NOMO-1 (cell line): ENCODE measurements at regions not wholly inside any gene's neighbourhood (a gene's known extent, or its start where the extent isn't known, plus 50 kb on each side); places are given as distances from the start of the nearest gene placed in this dataset.
"Not testable (repeated sequence)": the region's sequence is repeated elsewhere in the genome, so short reads cannot be mapped to it uniquely, and the experiment has no call there.

Source experiments
- DNase-seq, 2 experiments: peaks; one replicate each; lab custom pipeline; 2025; ENCODE audit not compliant: unreplicated experiment in 2 of 2; lab: John Stamatoyannopoulos, UW

GRCh38 chr3:76502076-76502475 lies 537.8 kb upstream of the ROBO2 start:
- DNase-seq = no peak

GRCh38 chr3:76505202-76505845 lies 534.6 kb upstream of the ROBO2 start:
- no peak for DNase-seq

GRCh38 chr3:76509179-76509830 lies 530.6 kb upstream of the ROBO2 start:
- DNase-seq = no peak

GRCh38 chr3:76514836-76515235 lies 525.1 kb upstream of the ROBO2 start:
- DNase-seq = no peak

- no peak for DNase-seq
Measured at GRCh38 chr3:76523337-76523736, 516.6 kb upstream of the ROBO2 start.

GRCh38 chr3:76525726-76526125 lies 514.2 kb upstream of the ROBO2 start:
- DNase-seq = no peak

GRCh38 chr3:76527773-76528172 lies 512.1 kb upstream of the ROBO2 start:
- DNase-seq = no peak

- no peak for DNase-seq
Measured at GRCh38 chr3:76532158-76532822, 507.6 kb upstream of the ROBO2 start.

- DNase-seq = not testable (repeated sequence)
Measured at GRCh38 chr3:76533710-76534109, 506.2 kb upstream of the ROBO2 start.

- DNase-seq = not testable (repeated sequence)
Measured at GRCh38 chr3:76537857-76538256, 502.0 kb upstream of the ROBO2 start.

- no peak for DNase-seq
Measured at GRCh38 chr3:76547674-76548073, 492.2 kb upstream of the ROBO2 start.

GRCh38 chr3:76550522-76551201 lies 489.2 kb upstream of the ROBO2 start:
- no peak for DNase-seq

- DNase-seq = no peak
Measured at GRCh38 chr3:76551739-76552138, 488.2 kb upstream of the ROBO2 start.

- DNase-seq = no peak
Measured at GRCh38 chr3:76552653-76553052, 487.2 kb upstream of the ROBO2 start.

GRCh38 chr3:76554707-76555106 lies 485.2 kb upstream of the ROBO2 start:
- peak in 1 of 2 experiments; percentile 52 for DNase-seq

GRCh38 chr3:76561494-76562236 lies 478.2 kb upstream of the ROBO2 start:
- no peak for DNase-seq

- peak in 1 of 2 experiments; percentile 18 for DNase-seq
Measured at GRCh38 chr3:76565496-76566210, 474.2 kb upstream of the ROBO2 start.

GRCh38 chr3:76566211-76566534 lies 473.7 kb upstream of the ROBO2 start:
- DNase-seq = no peak

GRCh38 chr3:76566904-76567303 lies 473.0 kb upstream of the ROBO2 start:
- no peak for DNase-seq

GRCh38 chr3:76570436-76571057 lies 469.4 kb upstream of the ROBO2 start:
- peak in 1 of 2 experiments; percentile 31 for DNase-seq
